DND-41 (cell line): ENCODE measurements at regions not wholly inside any gene's neighbourhood (a gene's known extent, or its start where the extent isn't known, plus 50 kb on each side); places are given as distances from the start of the nearest gene placed in this dataset.

ENCODE experiments used
- EZH2 ChIP-seq: IDR thresholded peaks from 3 replicates; pipeline ENCODE4 v1.6.1; 2012; ENCODE audit warnings: borderline replicate concordance, low read depth, mild to moderate bottlenecking, moderate library complexity, low read length, inconsistent platforms; ENCODE audit not compliant: severe bottlenecking
- TF ChIP-seq, protein P1 (sequence below): IDR thresholded peaks from 2 replicates; pipeline ENCODE4 v1.5.1; 2012; ENCODE audit warnings: borderline replicate concordance, low read length, moderate library complexity, mild to moderate bottlenecking; ENCODE audit not compliant: poor library complexity, severe bottlenecking; ENCODE audit errors: extremely low read depth

DNA sequence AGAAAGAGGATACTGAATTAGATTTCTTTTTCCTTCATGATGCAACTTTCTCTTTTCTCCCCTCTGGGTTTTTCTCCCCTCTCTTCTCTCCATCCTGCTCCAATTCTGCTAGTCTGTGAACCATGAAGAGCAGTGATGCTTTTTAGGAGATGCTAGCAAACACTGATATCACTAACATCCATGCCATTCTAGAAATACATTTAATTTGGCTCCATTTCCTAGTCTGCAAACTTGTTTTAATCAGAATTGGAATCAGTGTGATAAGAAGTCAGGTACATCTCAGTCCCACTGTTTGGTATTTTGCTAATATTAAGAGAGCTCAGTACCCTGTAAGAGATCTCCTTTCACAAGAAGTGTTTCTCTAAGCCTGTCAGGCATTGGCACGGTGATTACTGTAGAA is 437.1 kb downstream of the RWDD3 start:
- TF ChIP-seq, protein P1, sequence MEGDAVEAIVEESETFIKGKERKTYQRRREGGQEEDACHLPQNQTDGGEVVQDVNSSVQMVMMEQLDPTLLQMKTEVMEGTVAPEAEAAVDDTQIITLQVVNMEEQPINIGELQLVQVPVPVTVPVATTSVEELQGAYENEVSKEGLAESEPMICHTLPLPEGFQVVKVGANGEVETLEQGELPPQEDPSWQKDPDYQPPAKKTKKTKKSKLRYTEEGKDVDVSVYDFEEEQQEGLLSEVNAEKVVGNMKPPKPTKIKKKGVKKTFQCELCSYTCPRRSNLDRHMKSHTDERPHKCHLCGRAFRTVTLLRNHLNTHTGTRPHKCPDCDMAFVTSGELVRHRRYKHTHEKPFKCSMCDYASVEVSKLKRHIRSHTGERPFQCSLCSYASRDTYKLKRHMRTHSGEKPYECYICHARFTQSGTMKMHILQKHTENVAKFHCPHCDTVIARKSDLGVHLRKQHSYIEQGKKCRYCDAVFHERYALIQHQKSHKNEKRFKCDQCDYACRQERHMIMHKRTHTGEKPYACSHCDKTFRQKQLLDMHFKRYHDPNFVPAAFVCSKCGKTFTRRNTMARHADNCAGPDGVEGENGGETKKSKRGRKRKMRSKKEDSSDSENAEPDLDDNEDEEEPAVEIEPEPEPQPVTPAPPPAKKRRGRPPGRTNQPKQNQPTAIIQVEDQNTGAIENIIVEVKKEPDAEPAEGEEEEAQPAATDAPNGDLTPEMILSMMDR = no peak
- no peak for TF ChIP-seq EZH2
